ENCODE measurements at regions not wholly inside any gene's neighbourhood (a gene's known extent, or its start where the extent isn't known, plus 50 kb on each side); places are given as distances from the start of the nearest gene placed in this dataset.

- TF ChIP-seq CTCF (IDR thresholded peaks at IDR 0.05), result no peak
- TF ChIP-seq POLR2A (IDR thresholded peaks at IDR 0.05), result no peak
These were observed 124.2 kb upstream of the LMO4 start for GRCh38 chr1:87204441-87204840.

All from thyroid gland (tissue), 4 donors.